ENCODE measurements at regions not wholly inside any gene's neighbourhood (a gene's known extent, or its start where the extent isn't known, plus 50 kb on each side); places are given as distances from the start of the nearest gene placed in this dataset.

- Histone ChIP-seq H3K79me2 (ENCODE audit: control insufficient read depth, insufficient read depth, low read length) (no peaks in the 10 kb centered on the region), H3K27ac (ENCODE audit: insufficient read depth, low read depth, low read length) (no peak overlapping the region), H3K4me3 (replicated peaks in 1 of 3; ENCODE audit: insufficient read depth in 1 of 3, low read depth in 1 of 3, low read length in 3 of 3) (no peak overlapping the region), H3K4me2 (ENCODE audit: insufficient read depth, low read length) (no peak overlapping the region), H3K9ac (replicated peaks; ENCODE audit: extremely low read depth, insufficient read depth, low read length) (no peak overlapping the region), H4K20me1 (replicated peaks; ENCODE audit: control insufficient read depth, extremely low read depth, insufficient read depth, low read length) (no peaks in the 10 kb centered on the region), H3K9me1 (replicated peaks; ENCODE audit: control insufficient read depth, extremely low read depth, insufficient read depth, low read length) (no peaks in the 10 kb centered on the region), H2AFZ (ENCODE audit: low read depth, low read length) (peak overlapping the region; percentile 82), H3K36me3 (ENCODE audit: control insufficient read depth in 2 of 2, extremely low read depth in 1 of 2, insufficient read depth in 2 of 2, low read length in 2 of 2) (no peaks in the 10 kb centered on the region), H3K4me1 (ENCODE audit: control insufficient read depth, extremely low read depth, insufficient read depth, low read length) (peaks cover 15% of the 10 kb centered on the region), H3K27me3 (ENCODE audit: control insufficient read depth in 2 of 2, insufficient read depth in 2 of 2, low read length in 2 of 2) (no peaks in the 10 kb centered on the region), H3K9me3 (replicated peaks; ENCODE audit: control insufficient read depth, insufficient read depth, low read length) (no peaks in the 10 kb centered on the region)
- FAIRE-seq (no peak), DNase-seq (ENCODE audit: low read depth, low spot score) (no peak)
- TF ChIP-seq MAX (IDR thresholded peaks at IDR 0.05; ENCODE audit: insufficient read depth, insufficient read length) (no peak), JUN (IDR thresholded peaks at IDR 0.05; ENCODE audit: borderline replicate concordance, insufficient read depth, insufficient read length, low read depth) (no peak), MYC (IDR thresholded peaks at IDR 0.05; ENCODE audit: low read depth, low read length) (no peak), FOS (IDR thresholded peaks at IDR 0.05; ENCODE audit: borderline replicate concordance, insufficient read depth, low read length) (no peak), GATA2 (IDR thresholded peaks at IDR 0.05; ENCODE audit: insufficient read depth, insufficient read length, low read depth, low read length) (no peak), EZH2 (IDR thresholded peaks at IDR 0.05; ENCODE audit: borderline replicate concordance, low read depth, low read length, severe bottlenecking) (no peak), POLR2A (IDR thresholded peaks at IDR 0.05; ENCODE audit: low read depth, low read length) (no peak), CTCF (IDR thresholded peaks at IDR 0.05; ENCODE audit: extremely low read depth in 1 of 2, insufficient read depth in 1 of 2, low read depth in 1 of 2, low read length in 2 of 2) (no peak), POLR2AphosphoS5 (IDR thresholded peaks at IDR 0.05; ENCODE audit: insufficient read depth, low read depth, low read length) (no peak)
- dilution Hi-C loops (cut with MboI; ENCODE audit: extremely low pct_ligation_motif_present, low sequenced_read_pairs) = no loop called here
- no TSS peak for BruUV-seq (replicated peaks)
- intact Hi-C loops (cut with micrococcal nuclease) = no loop called here
- CTCF ChIA-PET = no interaction called here
- POLR2A ChIA-PET = interaction anchor here (0.6 kb wide), 1 partner anchor 54 kb away, joined by 3 read pairs; no protein-coding TSS in a partner anchor
These were observed 540.1 kb upstream of the FZD8 start for GRCh38 chr10:36182179-36182566.

Data from endothelial cell of umbilical vein (primary cell).